ENCODE measurements at regions not wholly inside any gene's neighbourhood (a gene's known extent, or its start where the extent isn't known, plus 50 kb on each side); places are given as distances from the start of the nearest gene placed in this dataset.

DNA sequence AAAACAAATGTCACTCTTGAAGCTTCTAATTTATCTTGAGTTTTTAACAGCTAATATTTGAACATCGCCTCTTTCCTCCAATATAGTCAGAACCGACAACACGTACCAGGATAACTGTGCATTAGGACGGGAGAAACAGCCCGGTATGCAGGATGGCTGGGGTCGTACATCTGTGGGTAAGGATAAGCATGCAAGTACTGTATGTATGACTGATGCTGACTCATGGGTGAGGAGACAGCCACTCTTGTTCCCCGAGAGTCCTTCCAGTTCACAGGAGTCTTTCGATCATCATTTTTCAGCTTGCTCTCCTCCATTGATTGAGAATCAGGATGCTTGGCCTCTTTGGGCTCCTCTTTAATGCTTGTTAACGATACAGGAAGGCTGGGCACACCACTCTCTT is 102.3 kb downstream of the ZNF608 start:
- DNase-seq: no peak

GRCh38 chr5:124643336-124643735 is 103.1 kb downstream of the ZNF608 start:
- DNase-seq: no peak

GRCh38 chr5:124642151-124642550 is 104.3 kb downstream of the ZNF608 start:
- DNase-seq: no peak

GRCh38 chr5:124641154-124641792 is 105.2 kb downstream of the ZNF608 start:
- DNase-seq: no peak

DNA sequence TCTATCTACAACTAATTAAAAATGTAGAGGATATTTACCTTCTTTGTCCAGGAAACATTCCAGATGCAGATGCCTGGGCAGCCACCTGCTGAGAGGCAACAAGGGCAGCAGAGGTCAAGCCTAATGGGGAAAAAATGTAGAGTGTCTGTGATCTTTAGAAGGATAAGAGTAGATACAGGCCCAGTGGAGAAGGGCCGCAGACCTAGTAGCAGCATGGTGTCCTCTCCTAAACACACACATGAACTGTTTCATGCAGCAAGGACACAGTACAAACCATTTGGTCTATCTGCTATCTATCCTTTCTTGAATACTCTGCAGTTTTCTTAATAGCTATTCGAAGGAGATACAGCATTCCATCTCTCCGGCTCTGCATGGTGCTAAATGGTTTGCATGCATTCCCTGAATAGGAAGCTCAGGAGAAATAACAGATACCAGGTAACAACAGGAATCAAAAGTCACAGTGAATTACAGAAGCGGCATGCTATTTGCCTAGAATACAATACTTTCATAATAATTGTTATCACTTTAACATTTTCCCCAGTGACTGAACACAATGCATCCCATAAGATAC is 107.3 kb downstream of the ZNF608 start:
- no peak for DNase-seq

DNA sequence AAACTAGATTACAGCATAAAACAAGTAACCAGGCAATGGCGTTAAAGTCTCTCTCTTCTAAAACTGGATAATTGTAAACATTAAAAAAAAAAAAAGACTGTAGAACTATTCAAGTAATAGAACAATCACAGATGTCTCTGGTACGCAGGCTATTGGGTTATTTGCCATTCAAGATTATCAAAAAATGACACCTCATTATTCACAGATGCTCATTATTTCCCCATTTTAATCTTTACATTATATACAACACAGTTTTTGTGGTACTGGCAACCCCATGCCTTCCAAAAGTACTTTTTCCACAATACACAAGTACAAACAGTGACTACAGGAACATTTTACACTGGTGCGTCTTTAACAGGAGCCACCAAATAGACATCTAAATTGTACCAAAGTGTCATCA is 109.4 kb downstream of the ZNF608 start:
- DNase-seq: no peak

DNA sequence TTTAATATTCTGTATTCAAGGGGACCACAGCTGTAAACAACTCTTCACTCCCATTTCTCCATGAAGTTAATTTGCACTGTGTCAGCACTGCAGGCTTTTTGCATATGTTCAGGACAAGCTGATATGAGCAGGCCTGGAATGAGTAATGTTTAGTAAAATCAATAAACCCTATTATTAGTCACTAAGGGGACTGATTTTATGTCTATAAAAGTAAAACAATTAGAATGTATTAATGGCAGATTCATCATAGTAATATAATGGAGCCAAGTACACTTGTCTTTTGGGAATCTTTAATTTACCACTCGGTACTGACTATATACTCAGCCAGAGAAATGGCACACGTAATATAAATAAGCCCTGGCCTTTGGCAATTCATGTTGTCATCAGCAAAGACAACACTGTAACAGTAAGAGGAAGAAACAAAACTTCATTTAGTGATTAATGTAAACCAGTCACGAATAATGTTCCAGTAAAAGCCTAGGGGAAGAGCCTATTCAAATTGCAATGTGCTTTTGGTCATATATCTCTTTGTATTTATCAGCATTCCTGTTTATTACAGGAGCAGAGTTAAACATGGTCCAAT is 111.6 kb downstream of the ZNF608 start:
- DNase-seq: no peak

GRCh38 chr5:124634228-124634739 is 112.2 kb downstream of the ZNF608 start:
- DNase-seq: no peak

DNA sequence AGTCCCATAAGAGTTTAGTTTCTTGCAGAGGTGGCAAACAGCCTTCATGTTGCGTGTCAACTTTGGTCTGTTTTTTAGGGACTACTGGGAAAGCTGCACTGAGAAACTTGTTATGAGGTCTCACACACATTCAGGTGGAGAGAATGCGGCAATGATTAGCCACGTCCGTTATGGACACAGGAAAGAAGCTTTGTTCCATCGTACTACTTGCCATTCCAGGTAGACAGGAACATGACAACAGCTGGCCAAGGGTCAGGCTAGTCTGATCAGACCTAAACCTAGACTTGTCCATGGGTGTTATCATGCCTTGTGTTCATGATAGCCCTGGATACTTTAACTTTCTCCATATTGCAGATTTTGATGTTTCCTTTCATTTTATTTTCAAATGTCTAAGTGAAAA is 113.2 kb downstream of the ZNF608 start:
- DNase-seq: no peak

DNA sequence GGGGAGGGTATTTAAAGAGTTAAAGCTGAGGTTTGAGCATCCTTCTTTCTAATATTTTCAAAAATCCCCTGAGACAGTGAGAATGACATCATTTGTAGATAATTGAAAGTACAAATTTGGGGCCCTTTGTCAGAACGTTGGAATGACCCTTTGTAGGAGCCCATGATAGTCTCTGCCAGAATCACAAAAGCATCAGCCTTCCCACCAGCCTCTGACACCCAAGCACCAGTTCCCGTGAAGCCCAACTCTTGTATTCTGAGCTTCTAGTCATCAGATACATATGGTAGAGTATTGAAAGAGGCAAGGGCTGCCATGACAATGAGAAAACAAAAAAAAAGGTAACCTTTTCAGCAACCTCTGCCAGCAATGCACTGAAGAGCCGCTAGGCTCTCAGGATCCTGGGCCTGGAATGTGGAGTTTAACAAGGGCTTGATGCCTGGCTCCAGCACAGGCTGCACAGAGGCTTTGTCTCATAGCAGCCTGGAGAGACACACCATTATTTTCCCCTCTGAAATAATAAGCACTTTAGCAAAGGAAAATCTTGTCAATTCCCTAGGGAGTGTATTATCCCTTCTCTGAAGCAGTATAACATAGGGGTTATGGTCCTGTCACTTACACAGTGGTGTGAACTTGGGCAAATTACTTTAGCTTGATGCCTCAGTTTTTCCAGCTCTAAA is 114.4 kb downstream of the ZNF608 start:
- DNase-seq: no peak

- DNase-seq: no peak
Observed at GRCh38 chr5:124630767-124631704, 115.4 kb downstream of the ZNF608 start.

DNA sequence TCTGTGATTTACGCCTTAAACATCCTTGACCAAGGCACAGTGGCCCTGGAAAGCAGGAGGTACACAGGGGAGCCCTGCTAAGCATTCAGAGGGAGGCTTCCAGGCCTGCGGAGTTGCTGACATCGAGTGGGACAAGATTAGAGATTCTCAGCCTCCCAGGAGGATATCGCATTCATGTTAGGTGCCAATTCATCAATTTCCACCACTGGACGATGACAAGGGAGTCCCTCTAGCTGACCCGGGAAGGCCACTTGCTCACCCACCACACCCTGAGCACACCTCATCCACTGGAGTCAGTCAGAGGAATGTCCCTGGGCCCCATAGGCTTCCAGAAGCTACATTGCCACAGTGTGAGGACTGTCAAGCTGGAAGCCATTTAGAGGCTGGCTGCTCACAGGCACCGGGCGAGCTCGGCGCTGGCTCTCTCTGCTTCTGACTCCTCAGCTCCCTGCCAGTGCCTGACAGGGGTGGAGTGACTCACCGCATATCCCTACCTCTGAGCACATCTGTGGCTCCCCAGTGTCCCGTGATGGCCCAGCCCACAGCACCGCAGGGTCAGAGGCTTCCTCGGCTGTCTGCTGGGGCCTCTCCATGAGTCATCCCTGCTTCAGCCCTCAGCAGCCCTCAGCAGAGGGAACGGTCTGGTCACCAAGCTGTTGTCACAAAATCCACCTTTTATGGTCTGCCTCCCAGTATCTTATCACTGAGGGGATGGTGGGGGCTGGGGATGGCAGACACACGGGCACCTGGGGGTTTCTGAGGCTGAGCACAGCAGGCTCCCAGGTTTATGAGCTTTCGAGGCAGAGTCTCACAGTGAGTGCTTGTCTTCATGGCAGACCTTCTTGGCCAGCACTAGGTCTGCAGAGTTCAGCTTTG is 117.5 kb downstream of the ZNF608 start:
- DNase-seq: no peak

DNA sequence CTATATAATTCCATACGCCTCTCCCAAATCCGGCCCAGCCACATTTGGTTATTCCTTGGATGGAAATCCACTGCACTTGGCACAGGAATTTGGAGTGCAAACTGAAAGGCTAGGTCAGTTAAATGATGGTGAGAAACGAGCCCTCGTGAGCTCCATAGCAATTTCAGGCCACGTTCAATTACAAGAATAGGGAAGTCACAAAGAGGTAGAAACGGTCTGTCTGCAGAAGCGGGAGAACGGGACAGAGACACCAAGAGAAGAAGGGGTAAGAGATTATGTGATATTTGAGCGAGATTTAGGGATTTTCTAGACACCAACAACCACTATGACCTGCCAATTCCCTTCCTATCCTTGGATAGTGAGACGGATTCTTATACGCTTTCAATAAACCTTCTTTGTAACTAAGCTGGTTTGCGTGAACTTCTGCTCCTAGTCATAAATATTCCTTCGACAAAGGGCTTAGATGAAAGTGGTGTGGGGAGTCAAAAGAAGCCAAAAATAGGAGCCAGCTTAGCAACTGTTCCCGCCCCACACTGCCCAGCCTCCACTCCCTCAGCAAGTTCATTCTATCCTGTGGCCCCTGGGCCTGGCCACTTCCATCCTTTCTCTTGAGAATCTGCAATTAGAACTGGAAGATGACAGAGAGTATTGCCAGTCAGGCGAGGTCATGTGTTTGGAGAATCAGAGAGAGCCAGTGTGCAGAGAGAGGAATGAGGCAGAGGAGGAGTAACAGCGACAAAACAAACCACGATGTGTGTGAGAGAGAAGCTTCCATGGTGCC is 118.4 kb downstream of the ZNF608 start:
- DNase-seq: no peak

- no peak for DNase-seq
Observed at GRCh38 chr5:124626053-124626452, 120.4 kb downstream of the ZNF608 start.

DNA sequence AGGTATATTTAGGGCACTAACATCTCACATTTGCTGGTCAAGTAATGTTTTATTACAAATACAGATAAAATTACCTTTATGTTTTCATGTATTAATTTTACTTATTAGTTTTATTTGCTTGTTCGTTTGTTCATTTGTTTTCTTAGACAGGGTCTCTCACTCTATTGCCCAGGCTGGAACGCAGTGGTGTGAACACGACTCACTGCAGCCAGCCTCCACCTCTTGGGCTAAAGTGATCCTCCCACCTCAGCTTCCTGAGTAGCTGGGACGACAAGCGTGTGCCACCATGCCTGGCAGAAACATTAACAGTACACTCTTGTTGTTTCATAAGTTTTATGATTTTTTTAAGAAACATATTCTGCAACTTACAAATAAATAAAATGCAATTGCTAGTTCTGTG is 123.2 kb downstream of the ZNF608 start:
- no peak for DNase-seq

DNA sequence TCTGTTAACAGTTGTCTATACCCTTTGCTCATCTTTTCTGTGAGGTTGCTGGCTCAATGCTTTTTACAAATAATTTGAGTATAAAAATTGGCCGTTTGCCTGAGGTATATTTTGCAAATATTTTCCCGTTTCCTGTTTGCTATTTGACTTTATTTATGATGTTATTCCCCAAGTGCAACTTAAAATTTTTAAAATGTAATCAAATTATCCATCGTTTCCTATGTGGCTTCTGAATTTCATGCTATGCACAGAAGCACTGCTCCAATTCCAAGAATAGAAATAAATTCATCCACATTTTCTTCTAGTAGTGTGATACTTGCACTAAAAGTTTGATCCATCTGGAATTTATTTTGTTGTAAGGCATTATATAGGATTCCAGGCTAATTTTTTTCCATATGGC is 123.6 kb downstream of the ZNF608 start:
- no peak for DNase-seq

GRCh38 chr5:124621279-124621678 is 125.2 kb downstream of the ZNF608 start:
- no peak for DNase-seq

GRCh38 chr5:124620743-124621142 is 125.7 kb downstream of the ZNF608 start:
- DNase-seq: no peak

- DNase-seq: no peak
Observed at GRCh38 chr5:124619121-124619520, 127.3 kb downstream of the ZNF608 start.

- no peak for DNase-seq
Observed at GRCh38 chr5:124617787-124618186, 128.7 kb downstream of the ZNF608 start.

DNA sequence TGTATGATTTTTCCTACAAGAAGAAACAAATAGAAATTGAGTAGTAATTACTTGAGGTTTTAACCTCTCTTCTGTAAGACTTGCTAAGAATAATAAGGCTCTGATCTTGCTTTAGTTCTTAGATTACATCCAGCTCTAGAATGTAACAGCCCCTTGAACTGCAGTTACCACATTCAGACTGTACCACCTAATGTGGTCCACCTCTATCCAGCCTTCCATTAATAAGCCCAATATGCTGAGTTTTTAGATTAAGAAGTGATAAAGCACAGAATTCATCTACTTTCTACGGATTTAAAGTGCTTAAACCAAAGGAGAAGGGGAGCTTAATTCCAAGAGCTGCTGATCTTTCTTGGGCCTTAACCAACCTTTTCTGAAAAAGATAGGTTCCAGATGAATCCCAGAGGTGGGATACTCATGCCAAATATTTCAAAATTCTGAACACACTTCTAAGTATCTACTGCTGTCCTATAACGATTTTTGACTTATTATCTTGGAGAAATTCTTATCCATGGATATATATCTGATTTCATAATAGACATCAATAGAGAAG is 131.5 kb downstream of the ZNF608 start:
- no peak for DNase-seq
